WTC11 (cell line): ENCODE measurements at regions not wholly inside any gene's neighbourhood (a gene's known extent, or its start where the extent isn't known, plus 50 kb on each side); places are given as distances from the start of the nearest gene placed in this dataset.

Source experiments
- ATAC-seq: fragments of 200-7000 bp; cut with Tn5 transposase; 2 replicates; pipeline ENCODE4 v1.10.0; 2021; ENCODE audit warnings: mild to moderate bottlenecking, moderate library complexity
- CTCF ChIA-PET: fragments of 300-600 bp; sonication (Branson Sonifier 250); formaldehyde crosslinking; loops from one replicate; lab custom pipeline; 2021; ENCODE audit warnings: antibody characterized with exemption; lab: Charles Lee
- POLR2A ChIA-PET: fragments of 350-600 bp; sonication (Branson Sonifier 250); formaldehyde crosslinking; loops from one replicate; lab custom pipeline; 2021; ENCODE audit warnings: antibody characterized with exemption; lab: Charles Lee
- DNase-seq: peaks from one replicate; pipeline ENCODE4 v3.0.0; 2021; ENCODE audit warnings: low spot score
- H3K27ac Mint-ChIP-seq: 2 replicates; pipeline ENCODE4 v1.8.0; 2021; ENCODE audit warnings: mixed read lengths
- H3K27me3 Mint-ChIP-seq: 2 replicates; pipeline ENCODE4 v1.8.0; 2021; ENCODE audit warnings: low read depth, mild to moderate bottlenecking, moderate library complexity, mixed read lengths
- H3K36me3 Mint-ChIP-seq: 2 replicates; pipeline ENCODE4 v1.8.0; 2021; ENCODE audit warnings: mixed read lengths
- H3K4me1 Mint-ChIP-seq: 2 replicates; pipeline ENCODE4 v1.8.0; 2022; ENCODE audit warnings: mixed read lengths
- H3K4me3 Mint-ChIP-seq: 2 replicates; pipeline ENCODE4 v1.8.0; 2021; ENCODE audit warnings: mild to moderate bottlenecking, moderate library complexity, mixed read lengths
- H3K9me3 Mint-ChIP-seq: 2 replicates; pipeline ENCODE4 v1.8.0; 2021; ENCODE audit warnings: mixed read lengths
- CREM ChIP-seq: sonication (generic); formaldehyde crosslinking; IDR thresholded peaks from 2 replicates; pipeline ENCODE4 v1.8.1; 2022; ENCODE audit warnings: mild to moderate bottlenecking, missing genetic modification reagents, moderate library complexity
- ELF4 ChIP-seq: sonication (generic); formaldehyde crosslinking; IDR thresholded peaks from 2 replicates; pipeline ENCODE4 v1.8.1; 2022; ENCODE audit warnings: low read depth, mild to moderate bottlenecking, moderate library complexity, missing genetic modification reagents
- ESRRA ChIP-seq: sonication (generic); formaldehyde crosslinking; IDR thresholded peaks from 2 replicates; pipeline ENCODE4 v1.8.1; 2022; ENCODE audit warnings: mild to moderate bottlenecking, missing genetic modification reagents, borderline replicate concordance
- FOXJ3 ChIP-seq: sonication (generic); formaldehyde crosslinking; IDR thresholded peaks from 2 replicates; pipeline ENCODE4 v1.9.0; 2021; ENCODE audit warnings: missing genetic modification reagents, mild to moderate bottlenecking, borderline replicate concordance
- FOXK1 ChIP-seq: sonication (generic); formaldehyde crosslinking; IDR thresholded peaks from 2 replicates; pipeline ENCODE4 v1.8.0; 2022; ENCODE audit warnings: mild to moderate bottlenecking, moderate library complexity, missing genetic modification reagents
- GRHL2 ChIP-seq: fragments of 250-450 bp; sonication (Bioruptor Pico); IDR thresholded peaks from 2 replicates; pipeline ENCODE4 v1.8.0; 2022; ENCODE audit warnings: mild to moderate bottlenecking, moderate library complexity; ENCODE audit not compliant: insufficient replicate concordance, severe bottlenecking
- HMGA2 ChIP-seq: fragments of 250-450 bp; sonication (Bioruptor Pico); IDR thresholded peaks from 2 replicates; pipeline ENCODE4 v1.4.0; 2021; ENCODE audit warnings: mild to moderate bottlenecking, moderate library complexity
- IRF2 ChIP-seq: sonication (generic); formaldehyde crosslinking; IDR thresholded peaks from 2 replicates; pipeline ENCODE4 v1.8.0; 2022; ENCODE audit warnings: low read depth, missing genetic modification reagents, borderline replicate concordance
- JAZF1 ChIP-seq: fragments of 250-450 bp; sonication (Bioruptor Pico); IDR thresholded peaks from 2 replicates; pipeline ENCODE4 v1.9.0; 2021; ENCODE audit warnings: moderate library complexity, mild to moderate bottlenecking, inconsistent platforms
- NFE2L1 ChIP-seq: sonication (generic); formaldehyde crosslinking; IDR thresholded peaks from 2 replicates; pipeline ENCODE4 v1.8.1; 2023; ENCODE audit warnings: missing genetic modification reagents
- NR1H2 ChIP-seq: sonication (generic); formaldehyde crosslinking; IDR thresholded peaks from 2 replicates; pipeline ENCODE4 v1.9.0; 2021; ENCODE audit warnings: mild to moderate bottlenecking, moderate library complexity, missing genetic modification reagents
- TEAD1 ChIP-seq: sonication (generic); formaldehyde crosslinking; IDR thresholded peaks from 2 replicates; pipeline ENCODE4 v1.8.0; 2022; ENCODE audit warnings: mild to moderate bottlenecking, missing genetic modification reagents
- ZBTB21 ChIP-seq: sonication (generic); formaldehyde crosslinking; IDR thresholded peaks from 2 replicates; pipeline ENCODE4 v1.8.1; 2023; ENCODE audit warnings: mild to moderate bottlenecking, missing genetic modification reagents, borderline replicate concordance
- ZNF138 ChIP-seq: sonication (generic); formaldehyde crosslinking; conservative IDR thresholded peaks from 2 replicates; pipeline ENCODE4 v1.8.1; 2022; ENCODE audit warnings: mild to moderate bottlenecking, moderate library complexity, missing genetic modification reagents
- ZNF396 ChIP-seq: fragments of 250-450 bp; sonication (Bioruptor Pico); IDR thresholded peaks from 2 replicates; pipeline ENCODE4 v1.8.0; 2021; ENCODE audit warnings: mild to moderate bottlenecking, moderate library complexity, borderline replicate concordance
- ZNF416 ChIP-seq: fragments of 250-450 bp; sonication (Bioruptor Pico); IDR thresholded peaks from 2 replicates; pipeline ENCODE4 v1.9.0; 2021; ENCODE audit warnings: mild to moderate bottlenecking, inconsistent platforms
- TF ChIP-seq, protein P1 (sequence below): sonication (generic); formaldehyde crosslinking; IDR thresholded peaks from 2 replicates; pipeline ENCODE4 v1.8.0; 2022; ENCODE audit warnings: mild to moderate bottlenecking, missing genetic modification reagents
- TF ChIP-seq, protein P2 (sequence below): fragments of 250-450 bp; sonication (Bioruptor Pico); IDR thresholded peaks from 2 replicates; pipeline ENCODE4 v1.8.0; 2021; ENCODE audit warnings: mild to moderate bottlenecking
- TF ChIP-seq, protein P3 (sequence below): sonication (generic); formaldehyde crosslinking; IDR thresholded peaks from 2 replicates; pipeline ENCODE4 v1.8.1; 2022; ENCODE audit warnings: missing genetic modification reagents, borderline replicate concordance
- TF ChIP-seq, protein P4 (sequence below): sonication (generic); formaldehyde crosslinking; IDR thresholded peaks from 2 replicates; pipeline ENCODE4 v1.8.1; 2023; ENCODE audit warnings: mild to moderate bottlenecking, missing genetic modification reagents
- TF ChIP-seq, protein P5 (sequence below): sonication (generic); formaldehyde crosslinking; IDR thresholded peaks from 2 replicates; pipeline ENCODE4 v1.8.1; 2022; ENCODE audit warnings: low read depth, missing genetic modification reagents, borderline replicate concordance
- TF ChIP-seq, protein P6 (sequence below): fragments of 250-450 bp; sonication (Bioruptor Pico); IDR thresholded peaks from 2 replicates; pipeline ENCODE4 v1.9.0; 2021; ENCODE audit warnings: mild to moderate bottlenecking
- TF ChIP-seq, protein P7 (sequence below): sonication (generic); formaldehyde crosslinking; IDR thresholded peaks from 2 replicates; pipeline ENCODE4 v1.8.1; 2023; ENCODE audit warnings: mild to moderate bottlenecking, moderate library complexity, missing genetic modification reagents

DNA sequence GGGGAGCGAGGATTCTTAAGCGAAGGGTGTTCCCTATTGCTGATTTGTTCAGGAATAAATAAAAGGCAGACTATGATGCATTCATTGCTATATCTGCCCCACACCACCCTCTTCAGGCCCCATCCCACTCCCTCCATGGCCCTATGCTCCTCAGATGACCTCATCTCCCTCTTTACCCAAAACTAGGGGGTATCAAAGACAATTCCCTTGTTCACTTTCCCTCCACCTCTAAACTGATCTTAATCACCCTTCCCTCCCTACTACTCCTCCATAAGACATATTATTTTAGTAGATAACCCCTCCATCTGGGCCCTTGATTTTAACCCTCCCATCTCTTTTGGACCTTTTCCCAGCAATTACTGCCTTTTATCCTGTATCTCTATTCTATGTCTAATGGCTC, 434.9 kb upstream of the RUNX1 start:
- Mint-ChIP-seq H3K27me3 (peaks cover 3% of the 10 kb centered on the region; the same call in 1 of the 2 replicates), H3K27ac (no peak overlapping the region), H3K9me3 (peaks cover 24% of the 10 kb centered on the region), H3K4me3 (no peak overlapping the region), H3K36me3 (peaks cover 16% of the 10 kb centered on the region), H3K4me1 (0 out of 2 replicates have a peak, but pooled peaks cover under 1% of the 10 kb centered on the region)
- CTCF ChIA-PET, result no interaction called here
- POLR2A ChIA-PET, result no interaction called here
- TF ChIP-seq ZNF138 (CRISPR knock-in tag) (no peak), ZNF396 (CRISPR knock-in tag) (no peak), JAZF1 (CRISPR knock-in tag) (no peak), ZBTB21 (CRISPR knock-in tag) (no peak), FOXJ3 (CRISPR knock-in tag) (no peak), NFE2L1 (CRISPR knock-in tag) (no peak), ZNF416 (CRISPR knock-in tag) (no peak), HMGA2 (no peak), CREM (CRISPR knock-in tag) (no peak)
- TF ChIP-seq, protein P1, sequence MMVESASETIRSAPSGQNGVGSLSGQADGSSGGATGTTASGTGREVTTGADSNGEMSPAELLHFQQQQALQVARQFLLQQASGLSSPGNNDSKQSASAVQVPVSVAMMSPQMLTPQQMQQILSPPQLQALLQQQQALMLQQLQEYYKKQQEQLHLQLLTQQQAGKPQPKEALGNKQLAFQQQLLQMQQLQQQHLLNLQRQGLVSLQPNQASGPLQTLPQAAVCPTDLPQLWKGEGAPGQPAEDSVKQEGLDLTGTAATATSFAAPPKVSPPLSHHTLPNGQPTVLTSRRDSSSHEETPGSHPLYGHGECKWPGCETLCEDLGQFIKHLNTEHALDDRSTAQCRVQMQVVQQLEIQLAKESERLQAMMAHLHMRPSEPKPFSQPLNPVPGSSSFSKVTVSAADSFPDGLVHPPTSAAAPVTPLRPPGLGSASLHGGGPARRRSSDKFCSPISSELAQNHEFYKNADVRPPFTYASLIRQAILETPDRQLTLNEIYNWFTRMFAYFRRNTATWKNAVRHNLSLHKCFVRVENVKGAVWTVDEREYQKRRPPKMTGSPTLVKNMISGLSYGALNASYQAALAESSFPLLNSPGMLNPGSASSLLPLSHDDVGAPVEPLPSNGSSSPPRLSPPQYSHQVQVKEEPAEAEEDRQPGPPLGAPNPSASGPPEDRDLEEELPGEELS, result no peak
- TF ChIP-seq, protein P2, sequence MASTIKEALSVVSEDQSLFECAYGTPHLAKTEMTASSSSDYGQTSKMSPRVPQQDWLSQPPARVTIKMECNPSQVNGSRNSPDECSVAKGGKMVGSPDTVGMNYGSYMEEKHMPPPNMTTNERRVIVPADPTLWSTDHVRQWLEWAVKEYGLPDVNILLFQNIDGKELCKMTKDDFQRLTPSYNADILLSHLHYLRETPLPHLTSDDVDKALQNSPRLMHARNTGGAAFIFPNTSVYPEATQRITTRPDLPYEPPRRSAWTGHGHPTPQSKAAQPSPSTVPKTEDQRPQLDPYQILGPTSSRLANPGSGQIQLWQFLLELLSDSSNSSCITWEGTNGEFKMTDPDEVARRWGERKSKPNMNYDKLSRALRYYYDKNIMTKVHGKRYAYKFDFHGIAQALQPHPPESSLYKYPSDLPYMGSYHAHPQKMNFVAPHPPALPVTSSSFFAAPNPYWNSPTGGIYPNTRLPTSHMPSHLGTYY (CRISPR knock-in tag), result no peak
- TF ChIP-seq, protein P3, sequence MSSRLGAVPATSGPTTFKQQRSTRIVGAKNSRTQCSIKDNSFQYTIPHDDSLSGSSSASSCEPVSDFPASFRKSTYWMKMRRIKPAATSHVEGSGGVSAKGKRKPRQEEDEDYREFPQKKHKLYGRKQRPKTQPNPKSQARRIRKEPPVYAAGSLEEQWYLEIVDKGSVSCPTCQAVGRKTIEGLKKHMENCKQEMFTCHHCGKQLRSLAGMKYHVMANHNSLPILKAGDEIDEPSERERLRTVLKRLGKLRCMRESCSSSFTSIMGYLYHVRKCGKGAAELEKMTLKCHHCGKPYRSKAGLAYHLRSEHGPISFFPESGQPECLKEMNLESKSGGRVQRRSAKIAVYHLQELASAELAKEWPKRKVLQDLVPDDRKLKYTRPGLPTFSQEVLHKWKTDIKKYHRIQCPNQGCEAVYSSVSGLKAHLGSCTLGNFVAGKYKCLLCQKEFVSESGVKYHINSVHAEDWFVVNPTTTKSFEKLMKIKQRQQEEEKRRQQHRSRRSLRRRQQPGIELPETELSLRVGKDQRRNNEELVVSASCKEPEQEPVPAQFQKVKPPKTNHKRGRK (CRISPR knock-in tag), result no peak
- TF ChIP-seq, protein P4, sequence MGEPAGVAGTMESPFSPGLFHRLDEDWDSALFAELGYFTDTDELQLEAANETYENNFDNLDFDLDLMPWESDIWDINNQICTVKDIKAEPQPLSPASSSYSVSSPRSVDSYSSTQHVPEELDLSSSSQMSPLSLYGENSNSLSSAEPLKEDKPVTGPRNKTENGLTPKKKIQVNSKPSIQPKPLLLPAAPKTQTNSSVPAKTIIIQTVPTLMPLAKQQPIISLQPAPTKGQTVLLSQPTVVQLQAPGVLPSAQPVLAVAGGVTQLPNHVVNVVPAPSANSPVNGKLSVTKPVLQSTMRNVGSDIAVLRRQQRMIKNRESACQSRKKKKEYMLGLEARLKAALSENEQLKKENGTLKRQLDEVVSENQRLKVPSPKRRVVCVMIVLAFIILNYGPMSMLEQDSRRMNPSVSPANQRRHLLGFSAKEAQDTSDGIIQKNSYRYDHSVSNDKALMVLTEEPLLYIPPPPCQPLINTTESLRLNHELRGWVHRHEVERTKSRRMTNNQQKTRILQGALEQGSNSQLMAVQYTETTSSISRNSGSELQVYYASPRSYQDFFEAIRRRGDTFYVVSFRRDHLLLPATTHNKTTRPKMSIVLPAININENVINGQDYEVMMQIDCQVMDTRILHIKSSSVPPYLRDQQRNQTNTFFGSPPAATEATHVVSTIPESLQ, result no peak
- TF ChIP-seq, protein P5, sequence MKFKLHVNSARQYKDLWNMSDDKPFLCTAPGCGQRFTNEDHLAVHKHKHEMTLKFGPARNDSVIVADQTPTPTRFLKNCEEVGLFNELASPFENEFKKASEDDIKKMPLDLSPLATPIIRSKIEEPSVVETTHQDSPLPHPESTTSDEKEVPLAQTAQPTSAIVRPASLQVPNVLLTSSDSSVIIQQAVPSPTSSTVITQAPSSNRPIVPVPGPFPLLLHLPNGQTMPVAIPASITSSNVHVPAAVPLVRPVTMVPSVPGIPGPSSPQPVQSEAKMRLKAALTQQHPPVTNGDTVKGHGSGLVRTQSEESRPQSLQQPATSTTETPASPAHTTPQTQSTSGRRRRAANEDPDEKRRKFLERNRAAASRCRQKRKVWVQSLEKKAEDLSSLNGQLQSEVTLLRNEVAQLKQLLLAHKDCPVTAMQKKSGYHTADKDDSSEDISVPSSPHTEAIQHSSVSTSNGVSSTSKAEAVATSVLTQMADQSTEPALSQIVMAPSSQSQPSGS, result no peak
- no peak for DNase-seq
- ATAC-seq, result no peak

DNA sequence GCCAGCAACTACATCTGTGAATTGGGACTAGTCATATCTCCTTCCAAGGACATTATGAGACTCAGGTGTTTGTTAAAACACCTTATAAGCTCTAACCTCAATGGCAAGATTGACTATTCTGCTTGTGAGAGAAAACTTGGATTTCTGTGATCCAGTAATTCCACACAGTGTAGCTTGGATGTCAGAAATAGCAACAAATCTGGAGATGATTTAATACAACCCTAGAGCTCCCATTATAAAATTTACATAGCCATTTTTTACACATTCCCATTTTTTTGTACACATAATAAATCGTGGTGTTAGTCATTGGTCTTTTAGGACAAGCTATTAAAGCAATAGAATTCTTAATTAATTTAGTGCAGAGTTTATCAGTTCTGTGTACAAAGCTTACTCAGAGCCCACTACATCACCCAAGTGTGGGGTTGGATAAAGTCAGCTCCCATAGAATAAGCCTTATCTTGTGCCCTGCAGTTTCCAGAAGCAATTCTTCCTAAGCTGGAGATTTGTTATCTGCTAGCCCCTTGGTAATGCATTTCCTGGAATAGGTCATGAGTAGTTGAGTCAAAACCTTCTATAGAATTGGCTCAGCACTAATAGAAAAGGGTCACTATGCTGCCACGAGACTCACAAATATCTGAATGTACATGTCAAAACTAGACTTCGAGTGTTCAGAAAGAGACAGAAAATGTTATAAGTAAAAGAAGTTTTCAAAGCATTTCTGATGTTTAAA, 434.0 kb upstream of the RUNX1 start:
- Mint-ChIP-seq H3K36me3 (peaks cover 23% of the 10 kb centered on the region), H3K4me3 (no peak overlapping the region), H3K4me1 (0 out of 2 replicates have a peak, but pooled peaks cover 5% of the 10 kb centered on the region), H3K9me3 (peaks cover 33% of the 10 kb centered on the region), H3K27me3 (peaks cover 3% of the 10 kb centered on the region; the same call in 1 of the 2 replicates), H3K27ac (no peak overlapping the region)
- no peak for ATAC-seq
- TF ChIP-seq IRF2, result no peak
- TF ChIP-seq, protein P6, sequence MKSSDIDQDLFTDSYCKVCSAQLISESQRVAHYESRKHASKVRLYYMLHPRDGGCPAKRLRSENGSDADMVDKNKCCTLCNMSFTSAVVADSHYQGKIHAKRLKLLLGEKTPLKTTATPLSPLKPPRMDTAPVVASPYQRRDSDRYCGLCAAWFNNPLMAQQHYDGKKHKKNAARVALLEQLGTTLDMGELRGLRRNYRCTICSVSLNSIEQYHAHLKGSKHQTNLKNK, result no peak
- TF ChIP-seq GRHL2, result no peak
- TF ChIP-seq, protein P5, result no peak
- TF ChIP-seq ESRRA (CRISPR knock-in tag), result no peak
- TF ChIP-seq, protein P7, sequence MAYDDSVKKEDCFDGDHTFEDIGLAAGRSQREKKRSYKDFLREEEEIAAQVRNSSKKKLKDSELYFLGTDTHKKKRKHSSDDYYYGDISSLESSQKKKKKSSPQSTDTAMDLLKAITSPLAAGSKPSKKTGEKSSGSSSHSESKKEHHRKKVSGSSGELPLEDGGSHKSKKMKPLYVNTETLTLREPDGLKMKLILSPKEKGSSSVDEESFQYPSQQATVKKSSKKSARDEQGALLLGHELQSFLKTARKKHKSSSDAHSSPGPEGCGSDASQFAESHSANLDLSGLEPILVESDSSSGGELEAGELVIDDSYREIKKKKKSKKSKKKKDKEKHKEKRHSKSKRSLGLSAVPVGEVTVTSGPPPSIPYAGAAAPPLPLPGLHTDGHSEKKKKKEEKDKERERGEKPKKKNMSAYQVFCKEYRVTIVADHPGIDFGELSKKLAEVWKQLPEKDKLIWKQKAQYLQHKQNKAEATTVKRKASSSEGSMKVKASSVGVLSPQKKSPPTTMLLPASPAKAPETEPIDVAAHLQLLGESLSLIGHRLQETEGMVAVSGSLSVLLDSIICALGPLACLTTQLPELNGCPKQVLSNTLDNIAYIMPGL (CRISPR knock-in tag), result no peak
- no peak for TF ChIP-seq FOXK1 (CRISPR knock-in tag)
- no peak for TF ChIP-seq TEAD1 (CRISPR knock-in tag)
- TF ChIP-seq NR1H2, result no peak
- TF ChIP-seq ELF4 (CRISPR knock-in tag), result no peak
- DNase-seq, result no peak
- ChIA-PET CTCF (interaction anchor here (1.1 kb wide), 1 partner anchor 25 kb away, joined by 4 read pairs; no protein-coding TSS in a partner anchor), POLR2A (no interaction called here)
